ENCODE measurements at regions not wholly inside any gene's neighbourhood (a gene's known extent, or its start where the extent isn't known, plus 50 kb on each side); places are given as distances from the start of the nearest gene placed in this dataset.
"Not testable (repeated sequence)": the region's sequence is repeated elsewhere in the genome, so short reads cannot be mapped to it uniquely, and the experiment has no call there.

DNA sequence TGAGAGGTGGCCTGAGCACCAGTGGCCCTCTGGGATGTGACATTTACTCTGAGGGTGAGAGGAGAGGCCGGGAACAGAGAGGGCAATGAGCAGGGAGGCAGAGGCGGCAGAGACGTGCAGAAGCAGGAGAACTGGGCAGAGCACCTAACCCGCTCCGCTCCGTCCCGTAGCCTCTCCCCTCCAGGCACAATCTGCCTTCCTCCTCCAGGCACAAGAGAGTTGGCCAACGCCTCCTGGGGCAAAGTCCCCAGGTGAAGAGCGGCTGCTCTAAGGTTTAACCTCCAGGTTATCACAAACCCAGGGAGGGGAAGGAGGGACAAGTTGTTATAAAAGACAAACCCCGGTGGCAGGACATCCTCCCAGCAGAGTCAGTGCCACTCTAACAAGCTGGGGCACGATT, 5430.1 kb upstream of the TPTE start:
- in situ Hi-C loops (cut with HindIII; ENCODE audit: low pct_unique_long_range_greater_than_20kb, low sequenced_read_pairs) = not testable (repeated sequence)

DNA sequence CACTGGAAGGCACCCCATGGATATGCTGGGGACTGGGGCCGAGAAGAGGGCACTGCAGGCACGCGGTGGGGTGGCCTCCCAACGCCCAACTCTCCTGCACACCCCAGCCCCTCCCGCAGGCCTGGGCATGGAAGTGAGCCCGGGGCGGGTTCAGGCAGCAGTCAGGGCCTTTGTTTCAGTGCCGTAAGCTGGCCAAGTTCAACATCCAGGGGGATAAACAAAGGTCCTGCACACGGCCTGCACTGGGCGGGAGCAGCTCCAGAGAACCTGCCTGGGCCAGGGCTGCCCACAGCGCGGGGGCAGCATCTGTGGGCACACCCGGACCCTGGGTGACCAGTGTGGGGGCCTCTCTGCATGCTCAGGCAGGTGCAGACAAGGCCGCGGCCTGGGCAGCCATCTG, 5425.8 kb upstream of the TPTE start:
- DNase-seq (ENCODE audit: low read depth); in situ Hi-C loops (cut with HindIII; ENCODE audit: low pct_unique_long_range_greater_than_20kb, low sequenced_read_pairs): not testable (repeated sequence)

More for the DNA sequence above, 5430.1 kb upstream of the TPTE start:
- DNase-seq (ENCODE audit: low read depth) = not testable (repeated sequence)

DNA sequence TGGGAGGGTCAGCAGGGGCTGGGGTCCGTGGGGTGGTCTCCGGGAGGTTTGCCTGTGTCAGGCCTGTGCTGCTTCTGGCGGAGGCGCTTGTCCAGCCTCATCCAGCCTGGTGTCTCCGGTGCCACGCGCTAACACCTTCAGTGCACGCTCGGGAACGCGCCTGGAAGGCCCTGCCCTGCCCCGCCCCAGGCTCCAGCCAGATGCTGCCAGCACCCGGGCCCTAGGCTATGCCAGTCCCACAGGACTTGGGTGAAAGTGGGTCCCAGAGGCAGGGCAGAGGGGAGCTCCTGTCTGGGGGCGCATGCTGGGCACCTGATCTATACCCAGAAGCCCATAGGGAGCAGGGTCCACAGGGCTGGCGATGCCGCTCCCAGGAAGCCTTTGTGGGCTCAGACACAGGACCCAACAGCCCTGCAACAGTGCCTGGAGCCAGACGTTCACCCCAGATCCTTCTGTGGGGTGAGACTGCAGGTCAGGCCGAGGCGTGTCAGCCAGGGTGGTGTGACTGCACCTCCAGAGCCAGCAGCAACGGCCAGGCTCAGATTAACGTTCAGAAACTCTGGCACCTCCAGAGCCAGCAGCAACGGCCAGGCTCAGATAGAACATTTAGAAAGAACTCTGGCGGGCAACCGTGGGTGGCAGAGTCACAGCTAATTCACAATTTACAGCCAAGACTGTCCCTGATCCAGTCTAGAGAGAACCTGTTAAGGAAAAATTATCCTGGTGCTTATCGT, 5423.2 kb upstream of the TPTE start:
- in situ Hi-C loops (cut with HindIII; ENCODE audit: low pct_unique_long_range_greater_than_20kb, low sequenced_read_pairs); DNase-seq (ENCODE audit: low read depth): not testable (repeated sequence)

DNA sequence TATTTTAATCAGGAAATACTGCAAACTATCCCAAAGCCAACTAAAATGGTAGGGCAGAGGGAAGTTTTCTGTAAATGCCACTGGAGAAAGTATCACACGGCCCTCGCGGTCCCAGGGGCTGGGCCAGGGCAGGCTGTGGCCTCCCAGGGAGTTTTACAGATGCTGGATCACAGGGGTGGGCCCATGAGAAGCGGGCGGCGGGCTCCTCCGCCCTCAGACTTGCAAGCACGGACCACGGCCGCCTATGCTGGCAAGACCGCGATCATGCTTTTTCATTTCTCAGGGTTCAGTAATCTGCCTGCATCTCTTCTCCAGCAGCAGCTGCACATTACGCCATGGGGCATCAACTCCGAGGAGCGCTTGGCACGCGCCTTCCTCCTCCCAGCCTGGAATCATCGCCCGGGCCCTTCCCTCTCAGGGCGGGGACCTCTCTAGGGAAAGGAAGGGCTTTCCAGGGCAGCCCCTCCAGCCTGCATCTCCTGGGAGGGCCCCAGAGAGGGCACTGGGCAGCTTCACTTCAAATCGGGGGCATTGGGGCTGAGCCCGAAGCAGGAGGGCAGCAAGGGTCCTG, 5420.7 kb upstream of the TPTE start:
- in situ Hi-C loops (cut with HindIII; ENCODE audit: low pct_unique_long_range_greater_than_20kb, low sequenced_read_pairs); DNase-seq (ENCODE audit: low read depth): not testable (repeated sequence)

DNA sequence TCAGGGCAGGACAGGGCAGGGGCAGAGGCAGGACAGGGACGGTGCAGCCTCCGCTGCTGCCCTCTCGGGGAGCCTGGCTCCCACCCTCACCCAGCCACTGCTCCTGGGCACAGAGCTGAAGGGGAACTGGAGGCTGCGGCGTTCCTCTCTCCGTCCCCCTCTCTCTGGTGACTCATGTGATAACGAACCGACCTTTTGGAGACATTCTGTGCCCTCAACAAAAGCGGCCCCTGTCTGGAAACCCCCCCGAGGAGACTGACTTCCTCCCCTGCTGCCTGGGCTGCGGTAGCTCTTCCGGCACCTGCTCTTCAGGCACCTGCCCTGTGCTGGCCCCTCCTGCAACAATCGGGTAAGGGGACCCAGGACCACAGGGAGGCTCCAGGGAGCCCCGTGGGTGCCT, 5419.6 kb upstream of the TPTE start:
- DNase-seq (ENCODE audit: low read depth) = not testable (repeated sequence)

DNA sequence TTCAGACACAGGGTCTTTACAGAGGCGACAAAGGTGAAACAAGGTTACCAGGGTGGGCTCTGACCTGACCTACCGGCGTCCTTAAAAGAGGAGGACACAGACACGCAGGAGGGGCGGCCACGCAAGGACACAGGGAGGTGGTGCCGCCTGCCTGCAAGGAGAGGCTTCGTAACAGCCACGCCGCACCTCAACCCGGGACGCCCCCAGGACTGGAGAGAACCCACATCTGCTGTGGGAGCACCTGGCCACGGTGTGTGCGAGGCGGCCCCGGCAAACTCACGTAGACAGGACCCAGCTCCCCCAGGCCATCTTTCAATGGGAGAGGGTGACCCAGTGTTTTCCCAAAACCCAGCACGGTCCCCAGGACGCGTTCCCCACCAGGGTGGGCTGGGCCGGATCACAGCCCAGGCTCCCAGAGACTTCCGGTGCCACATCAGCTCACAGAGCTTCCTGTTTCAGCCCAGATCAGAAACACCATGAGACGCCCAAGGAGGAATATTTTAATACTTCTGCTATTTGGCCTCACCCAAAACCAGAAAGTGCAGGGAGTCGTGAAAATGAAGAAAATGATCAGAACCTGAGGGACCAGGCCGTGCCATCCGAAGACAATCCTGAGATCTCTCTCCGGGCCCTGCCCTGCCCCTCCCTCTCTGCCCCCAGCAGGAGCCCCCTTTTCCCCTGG, 5417.4 kb upstream of the TPTE start:
- DNase-seq (ENCODE audit: low read depth); in situ Hi-C loops (cut with HindIII; ENCODE audit: low pct_unique_long_range_greater_than_20kb, low sequenced_read_pairs): not testable (repeated sequence)

More for the DNA sequence above, 5419.6 kb upstream of the TPTE start:
- in situ Hi-C loops (cut with HindIII; ENCODE audit: low pct_unique_long_range_greater_than_20kb, low sequenced_read_pairs) = not testable (repeated sequence)

DNA sequence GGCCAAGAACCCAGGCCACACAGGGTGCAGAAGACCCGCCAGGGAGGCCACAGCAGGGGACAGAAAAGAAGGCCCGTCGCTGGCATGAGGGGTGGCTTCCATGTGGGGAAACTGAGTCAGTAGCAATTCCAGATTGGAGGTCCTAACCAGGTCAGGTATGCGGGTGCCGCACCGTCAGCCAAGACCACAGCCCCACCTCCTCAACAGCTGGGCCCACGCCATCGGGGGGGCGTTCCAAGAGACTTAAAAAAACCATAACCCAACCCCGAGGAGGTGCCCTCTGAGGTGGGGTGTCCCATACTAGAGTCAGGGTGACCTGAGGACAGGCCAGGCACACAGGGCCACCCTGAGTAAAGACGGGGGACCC, 5416.8 kb upstream of the TPTE start:
- DNase-seq (ENCODE audit: low read depth); in situ Hi-C loops (cut with HindIII; ENCODE audit: low pct_unique_long_range_greater_than_20kb, low sequenced_read_pairs): not testable (repeated sequence)

DNA sequence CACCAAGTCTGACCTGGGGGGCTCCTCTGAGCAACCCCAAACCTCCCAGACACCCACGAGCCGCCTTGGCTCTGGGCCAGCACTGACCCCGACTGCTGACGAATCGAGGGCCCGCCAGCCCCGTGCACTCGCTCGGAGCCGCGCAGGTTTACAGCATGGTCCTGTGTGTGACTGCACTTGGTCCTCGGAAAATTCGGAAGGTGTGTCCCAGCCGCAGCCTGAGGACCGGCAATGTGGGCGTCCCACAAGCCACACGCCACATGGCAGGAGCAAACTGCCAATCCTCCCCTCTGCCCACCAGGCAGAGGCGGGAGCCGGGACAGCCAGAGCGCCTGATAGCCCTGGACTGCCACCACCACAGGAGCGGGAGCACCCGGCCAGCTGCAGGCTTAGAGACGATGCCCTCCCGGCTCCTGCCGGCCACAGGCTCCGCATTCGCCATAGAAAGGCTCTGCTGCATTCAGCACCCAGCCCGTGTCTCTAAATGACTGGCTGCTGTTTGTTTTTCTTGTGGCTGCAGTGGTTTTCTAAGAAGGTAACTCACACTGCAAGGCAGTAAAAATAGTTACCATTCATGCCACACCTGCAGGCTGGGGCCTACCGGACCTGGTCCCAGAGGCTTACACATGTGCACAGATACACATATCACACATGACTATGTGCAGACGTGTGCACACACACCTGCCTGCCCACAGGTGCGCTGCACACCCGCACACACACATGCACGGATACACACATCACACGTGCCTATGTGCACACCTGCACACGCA, 5415.3 kb upstream of the TPTE start:
- DNase-seq (ENCODE audit: low read depth); in situ Hi-C loops (cut with HindIII; ENCODE audit: low pct_unique_long_range_greater_than_20kb, low sequenced_read_pairs): not testable (repeated sequence)

DNA sequence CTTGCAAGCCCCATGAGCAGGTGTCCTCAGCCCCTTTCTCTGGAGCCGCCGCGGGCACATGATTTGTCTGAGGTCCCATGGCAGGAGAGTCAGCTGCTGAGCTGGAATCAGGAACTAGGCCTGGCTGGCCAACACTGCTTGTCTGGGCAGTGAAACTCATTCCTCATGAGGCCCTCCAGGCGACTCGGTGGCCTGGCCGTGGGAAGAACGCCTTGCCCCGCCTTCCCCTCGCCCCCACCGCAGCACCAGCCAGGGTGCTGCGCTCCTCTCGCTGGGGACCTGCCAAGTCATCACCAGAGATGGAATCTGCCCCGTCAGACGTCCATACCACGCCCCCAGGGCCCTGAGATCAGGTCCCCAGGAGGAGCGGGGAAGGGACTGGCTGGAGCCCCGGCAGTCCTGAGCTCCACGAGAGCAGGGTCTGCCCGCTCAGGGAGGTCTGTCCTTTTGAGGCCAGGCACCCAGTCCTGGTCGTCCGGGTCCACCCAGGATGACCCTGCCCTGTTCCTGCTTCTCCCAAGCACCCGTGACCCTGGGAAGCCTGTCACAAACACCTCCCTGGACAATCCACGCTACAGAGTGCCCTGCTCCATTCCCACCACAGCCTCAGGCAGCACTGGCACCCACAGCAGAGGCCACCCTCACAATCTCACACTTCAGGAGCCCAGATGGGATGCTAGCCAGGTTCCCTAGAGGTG, 5414.5 kb upstream of the TPTE start:
- DNase-seq (ENCODE audit: low read depth); in situ Hi-C loops (cut with HindIII; ENCODE audit: low pct_unique_long_range_greater_than_20kb, low sequenced_read_pairs): not testable (repeated sequence)

DNA sequence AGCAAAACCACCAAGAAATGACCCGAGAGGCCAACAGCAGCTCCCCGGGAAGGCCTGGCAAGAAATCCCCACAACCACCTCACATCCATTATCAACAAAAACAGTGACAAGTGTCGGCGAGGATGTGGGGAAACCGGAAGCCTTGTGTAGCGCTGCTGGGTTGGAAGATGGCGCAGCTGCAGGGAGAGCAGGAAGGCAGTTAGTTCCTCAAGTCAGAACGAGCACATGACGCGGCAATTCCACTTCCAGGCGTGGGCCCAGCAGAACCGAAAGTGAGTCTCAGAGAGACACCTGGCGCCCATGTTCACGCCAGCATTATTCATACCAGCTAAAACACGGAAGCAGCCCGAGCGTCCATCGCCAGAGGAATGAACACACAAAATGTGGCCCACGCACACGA, 5413.7 kb upstream of the TPTE start:
- in situ Hi-C loops (cut with HindIII; ENCODE audit: low pct_unique_long_range_greater_than_20kb, low sequenced_read_pairs); DNase-seq (ENCODE audit: low read depth): not testable (repeated sequence)

DNA sequence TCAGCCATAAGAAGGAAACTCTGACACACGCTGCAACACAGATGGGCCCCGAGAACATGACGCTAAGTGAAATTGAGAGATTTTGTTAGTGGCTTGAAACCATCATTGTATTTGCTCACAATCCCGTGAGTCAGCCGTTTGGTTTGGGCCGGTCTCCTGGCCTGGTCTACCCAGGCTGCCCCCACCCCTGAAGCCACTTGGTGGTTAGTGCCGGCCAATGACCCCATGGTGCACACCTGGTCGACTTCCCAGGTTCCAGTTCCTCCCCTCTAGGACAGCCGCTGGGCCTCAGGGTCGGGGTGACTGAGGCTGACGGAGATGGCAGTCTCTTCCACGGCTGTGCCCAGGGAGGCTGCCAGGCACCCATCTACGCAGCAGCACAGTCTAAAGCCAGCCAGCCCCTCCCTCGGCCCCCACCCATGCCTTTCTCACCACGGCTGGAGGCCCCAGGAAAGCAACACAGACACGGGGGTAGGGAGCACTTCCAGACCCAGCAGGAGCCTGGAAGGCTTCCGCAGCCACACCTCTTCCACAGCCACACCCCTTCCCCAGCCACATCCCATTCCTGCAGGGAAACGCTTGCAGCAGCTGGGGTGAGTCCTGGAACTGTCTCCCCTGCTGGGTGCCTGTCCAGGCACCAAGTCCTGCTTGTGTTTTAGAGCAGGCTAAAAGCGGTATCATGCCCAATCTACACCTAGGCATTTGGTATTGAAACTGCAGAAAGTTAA, 5413.2 kb upstream of the TPTE start:
- DNase-seq (ENCODE audit: low read depth); in situ Hi-C loops (cut with HindIII; ENCODE audit: low pct_unique_long_range_greater_than_20kb, low sequenced_read_pairs): not testable (repeated sequence)

DNA sequence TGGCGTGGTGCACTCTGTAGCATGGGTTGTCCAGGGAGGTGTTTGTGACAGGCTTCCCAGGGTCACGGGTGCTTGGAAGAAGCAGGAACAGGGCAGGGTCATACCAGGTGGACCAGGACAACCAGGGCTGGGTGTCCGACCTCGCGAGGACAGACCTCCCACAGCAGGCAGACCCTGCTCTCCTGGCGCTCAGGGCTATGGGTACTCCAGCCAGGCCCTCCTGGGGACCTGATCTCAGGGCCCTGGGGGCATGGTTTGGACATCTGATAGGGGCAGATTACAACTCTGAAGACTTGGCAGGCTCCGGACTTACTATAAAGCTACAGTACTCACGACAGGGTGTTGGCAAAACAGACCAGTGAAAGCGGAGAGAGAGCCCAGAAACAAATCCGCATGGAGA, 5410.2 kb upstream of the TPTE start:
- DNase-seq (ENCODE audit: low read depth); in situ Hi-C loops (cut with HindIII; ENCODE audit: low pct_unique_long_range_greater_than_20kb, low sequenced_read_pairs): not testable (repeated sequence)

DNA sequence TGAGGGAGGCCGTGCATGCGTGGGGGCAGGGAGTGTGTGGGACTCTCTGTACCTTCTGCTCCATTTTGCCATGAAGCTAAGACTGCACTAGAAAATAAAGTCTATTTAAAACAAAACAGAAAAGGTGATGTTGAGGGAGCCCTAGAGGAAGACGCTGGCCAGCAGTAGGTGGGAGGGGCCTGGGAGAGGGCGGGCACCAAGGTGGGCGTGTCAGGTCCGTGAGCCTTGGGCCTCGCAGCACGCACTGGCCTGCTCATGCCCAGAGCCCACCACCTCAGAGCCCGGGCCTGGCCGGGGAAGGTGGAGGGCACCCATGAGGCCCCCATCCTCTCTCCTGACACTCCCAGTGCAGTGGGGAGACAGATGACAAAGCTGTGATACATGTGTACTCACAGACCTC, 5408.3 kb upstream of the TPTE start:
- in situ Hi-C loops (cut with HindIII; ENCODE audit: low pct_unique_long_range_greater_than_20kb, low sequenced_read_pairs); DNase-seq (ENCODE audit: low read depth): not testable (repeated sequence)

DNA sequence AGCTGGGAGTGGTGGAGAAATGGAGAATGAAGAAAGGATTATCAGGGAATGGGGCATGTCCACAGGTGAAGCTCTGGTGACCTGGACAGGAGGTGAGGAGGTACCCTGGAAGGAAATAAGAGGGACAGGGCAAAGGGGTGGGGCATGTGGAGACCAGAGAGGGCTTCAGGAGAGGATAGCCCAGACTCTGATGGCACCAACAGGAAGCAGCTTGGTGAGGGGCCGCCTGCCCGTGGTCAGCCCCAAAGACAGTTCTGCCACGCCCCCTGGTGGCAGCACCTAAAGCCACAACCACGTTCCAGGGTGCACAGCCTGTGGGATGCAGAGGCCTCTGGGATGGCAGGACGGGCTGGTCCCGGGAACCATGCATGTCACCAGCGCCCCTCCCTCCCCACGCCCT, 5406.9 kb upstream of the TPTE start:
- DNase-seq (ENCODE audit: low read depth); in situ Hi-C loops (cut with HindIII; ENCODE audit: low pct_unique_long_range_greater_than_20kb, low sequenced_read_pairs): not testable (repeated sequence)

DNA sequence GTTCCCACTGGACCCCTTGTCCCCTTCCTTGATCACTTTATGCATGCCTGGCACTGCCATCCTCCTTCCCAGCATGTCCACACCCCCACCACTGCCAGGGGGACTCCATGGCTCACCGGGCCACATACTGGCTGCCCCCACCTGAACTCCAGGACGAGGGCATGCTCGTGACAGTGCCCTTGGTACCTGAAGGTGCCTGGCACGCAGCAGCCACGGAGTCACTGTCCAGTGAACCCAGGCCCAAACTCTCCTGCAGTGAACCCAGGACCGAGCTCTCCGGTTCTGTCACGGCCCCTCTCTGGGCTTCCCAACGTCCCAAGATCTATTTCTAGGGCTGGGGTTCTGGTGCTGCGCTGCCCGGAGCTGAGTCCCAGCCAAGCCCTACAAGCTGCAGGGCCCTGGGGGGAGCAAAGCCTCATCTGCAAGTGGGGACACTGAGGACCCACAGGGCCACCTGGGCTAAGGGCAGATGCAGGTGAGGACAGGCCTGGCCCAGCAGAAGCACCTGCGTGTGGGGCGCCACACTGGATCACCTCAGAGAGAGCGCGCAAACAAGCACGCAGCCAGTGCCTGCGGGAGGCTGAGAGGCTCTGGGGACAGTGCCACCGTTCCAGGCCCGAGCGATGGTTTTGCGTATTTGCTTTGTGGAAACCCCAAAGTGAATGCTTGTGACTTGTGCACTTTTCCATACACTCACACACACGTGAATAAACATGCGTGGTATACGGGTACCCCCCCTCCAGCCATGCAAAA, 5406.3 kb upstream of the TPTE start:
- in situ Hi-C loops (cut with HindIII; ENCODE audit: low pct_unique_long_range_greater_than_20kb, low sequenced_read_pairs); DNase-seq (ENCODE audit: low read depth): not testable (repeated sequence)

DNA sequence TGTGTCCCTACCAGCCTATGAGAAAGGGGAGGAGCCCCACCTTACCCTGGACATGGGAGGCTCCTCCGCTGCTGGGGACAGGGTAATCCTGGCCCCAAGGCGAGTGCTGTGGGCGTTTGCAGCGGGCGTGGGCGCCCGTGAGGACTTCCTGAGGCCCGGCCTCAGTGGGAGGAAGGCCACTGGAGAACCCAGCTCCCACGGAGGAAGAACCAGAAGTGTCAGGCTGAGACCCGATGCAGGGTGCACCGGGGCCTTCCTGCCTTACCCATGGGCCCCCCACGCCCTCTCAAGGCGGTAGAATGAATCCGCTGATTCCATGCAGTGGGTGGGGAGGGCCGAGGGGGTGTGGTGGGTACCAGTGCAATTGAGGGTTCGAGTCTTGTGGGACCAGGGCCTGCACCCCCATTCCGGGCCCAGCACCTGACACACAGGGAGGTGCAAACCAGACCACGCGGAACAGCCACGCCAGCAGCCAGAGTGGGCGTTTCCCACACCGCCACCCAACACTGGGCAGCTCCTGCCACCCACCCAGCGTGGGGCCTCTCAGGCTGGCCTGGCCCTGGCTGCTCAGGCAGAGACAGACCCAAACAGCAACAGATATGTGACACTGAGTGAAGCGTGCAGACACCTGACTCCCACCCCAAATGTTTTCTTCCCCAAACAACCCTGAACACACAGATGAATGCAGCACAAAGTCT, 5405.6 kb upstream of the TPTE start:
- in situ Hi-C loops (cut with HindIII; ENCODE audit: low pct_unique_long_range_greater_than_20kb, low sequenced_read_pairs); DNase-seq (ENCODE audit: low read depth): not testable (repeated sequence)
